Stimulated activated CD8-positive, alpha-beta memory T cell treated with anti-CD3 and anti-CD28 coated beads, Interleukin-4, amount 100 ng/mL, for 48 hours (primary cell): ENCODE measurements at regions not wholly inside any gene's neighbourhood (a gene's known extent, or its start where the extent isn't known, plus 50 kb on each side); places are given as distances from the start of the nearest gene placed in this dataset.
"Not testable (repeated sequence)": the region's sequence is repeated elsewhere in the genome, so short reads cannot be mapped to it uniquely, and the experiment has no call there.

ENCODE experiments used
- DNase-seq: peaks from one replicate; pipeline ENCODE4 v3.0.0-alpha.2; 2020

- DNase-seq = no peak
Observed at GRCh38 chr3:66863205-66864111, 134.6 kb upstream of the KBTBD8 start.

GRCh38 chr3:66884659-66885058 is 113.4 kb upstream of the KBTBD8 start:
- DNase-seq = no peak

GRCh38 chr3:66885326-66886000 is 112.6 kb upstream of the KBTBD8 start:
- no peak for DNase-seq

GRCh38 chr3:66889750-66890494 is 108.2 kb upstream of the KBTBD8 start:
- no peak for DNase-seq

- no peak for DNase-seq
Observed at GRCh38 chr3:66898155-66898554, 100.0 kb upstream of the KBTBD8 start.

- no peak for DNase-seq
Observed at GRCh38 chr3:66904336-66904735, 93.8 kb upstream of the KBTBD8 start.

- DNase-seq = no peak
Observed at GRCh38 chr3:66904831-66905493, 93.1 kb upstream of the KBTBD8 start.

- DNase-seq = no peak
Observed at GRCh38 chr3:66907136-66907535, 91.0 kb upstream of the KBTBD8 start.

GRCh38 chr3:66910266-66911055 is 87.6 kb upstream of the KBTBD8 start:
- no peak for DNase-seq

- no peak for DNase-seq
Observed at GRCh38 chr3:66912306-66912705, 85.8 kb upstream of the KBTBD8 start.

- no peak for DNase-seq
Observed at GRCh38 chr3:66922058-66922457, 76.0 kb upstream of the KBTBD8 start.

GRCh38 chr3:66923969-66924368 is 74.1 kb upstream of the KBTBD8 start:
- DNase-seq = no peak

GRCh38 chr3:66928252-66928651 is 69.9 kb upstream of the KBTBD8 start:
- no peak for DNase-seq

- no peak for DNase-seq
Observed at GRCh38 chr3:66931291-66931690, 66.8 kb upstream of the KBTBD8 start.

GRCh38 chr3:66931699-66932098 is 66.4 kb upstream of the KBTBD8 start:
- no peak for DNase-seq

- DNase-seq = no peak
Observed at GRCh38 chr3:66933233-66933632, 64.9 kb upstream of the KBTBD8 start.

- DNase-seq = no peak
Observed at GRCh38 chr3:66934041-66934440, 64.1 kb upstream of the KBTBD8 start.

GRCh38 chr3:66934725-66935124 is 63.4 kb upstream of the KBTBD8 start:
- no peak for DNase-seq

GRCh38 chr3:66937041-66937440 is 61.1 kb upstream of the KBTBD8 start:
- DNase-seq = not testable (repeated sequence)

- no peak for DNase-seq
Observed at GRCh38 chr3:66938338-66938963, 59.7 kb upstream of the KBTBD8 start.

- DNase-seq = no peak
Observed at GRCh38 chr3:66948041-66948440, 50.1 kb upstream of the KBTBD8 start.
